Activated naive CD4-positive, alpha-beta T cell treated with anti-CD3 and anti-CD28 coated beads for 36 hours (primary cell): ENCODE measurements at regions not wholly inside any gene's neighbourhood (a gene's known extent, or its start where the extent isn't known, plus 50 kb on each side); places are given as distances from the start of the nearest gene placed in this dataset.

Experiments
- CTCF ChIA-PET: fragments of 350-600 bp; sonication (Branson Sonifier 250); formaldehyde crosslinking; loops from one replicate; lab custom pipeline; 2021; ENCODE audit warnings: antibody characterized with exemption; lab: Charles Lee
- DNase-seq: peaks from one replicate; pipeline ENCODE4 v3.0.0-alpha.2; 2020
- H3K27ac Mint-ChIP-seq: one replicate; pipeline ENCODE4 v1.8.0; 2021; ENCODE audit warnings: mild to moderate bottlenecking, mixed read lengths
- H3K27me3 Mint-ChIP-seq: one replicate; pipeline ENCODE4 v1.8.0; 2021; ENCODE audit warnings: low read depth, mixed read lengths
- H3K36me3 Mint-ChIP-seq: one replicate; pipeline ENCODE4 v1.8.0; 2021; ENCODE audit warnings: low read depth, mixed read lengths
- H3K4me1 Mint-ChIP-seq: one replicate; pipeline ENCODE4 v1.8.0; 2021; ENCODE audit warnings: low read depth, mixed read lengths
- H3K4me3 Mint-ChIP-seq: one replicate; pipeline ENCODE4 v1.8.0; 2021; ENCODE audit warnings: mild to moderate bottlenecking, moderate library complexity, mixed read lengths
- H3K9me3 Mint-ChIP-seq: one replicate; pipeline ENCODE4 v1.8.0; 2021; ENCODE audit warnings: mixed read lengths
- intact Hi-C: fragments of 100-400 bp; cut with micrococcal nuclease; formaldehyde crosslinking; loops from one replicate; pipeline ENCODE4 v1.15.1; 2023

DNA sequence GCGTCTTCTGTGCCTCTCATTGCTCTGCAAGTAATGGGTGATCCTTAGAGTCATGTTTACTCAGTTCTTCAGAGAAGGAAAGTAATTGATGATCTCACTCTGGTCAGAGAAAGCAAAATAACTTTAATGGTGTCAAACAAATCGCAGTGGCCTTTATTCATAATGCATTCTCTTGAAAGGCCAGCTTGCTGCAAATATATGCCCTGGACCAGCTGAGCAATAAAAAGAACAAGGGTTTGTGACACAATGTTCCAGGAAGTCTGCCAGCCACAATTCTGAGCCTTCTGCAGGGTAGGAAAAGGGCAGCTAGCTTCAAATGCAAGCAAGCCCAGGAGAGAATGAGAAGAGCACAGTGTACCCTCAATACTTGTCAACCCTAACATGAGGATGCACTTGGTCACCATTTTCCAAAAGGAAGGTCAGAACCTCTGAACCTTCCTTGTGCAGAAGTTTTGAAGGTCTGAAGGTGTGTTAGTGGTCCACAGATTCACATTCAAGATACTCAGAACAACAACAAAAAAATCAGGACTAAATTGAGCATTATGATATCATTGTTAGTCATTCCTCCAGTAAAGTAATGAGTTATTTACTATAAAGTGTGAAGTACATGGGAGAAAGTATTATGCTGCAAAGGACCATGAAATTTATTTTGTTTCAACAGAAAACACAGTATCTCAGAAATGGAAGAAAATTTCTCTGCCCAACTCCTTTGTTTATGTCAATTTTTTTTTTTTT, 355.6 kb downstream of the PAX3 start:
- Mint-ChIP-seq H3K4me3 (no peak overlapping the region), H3K4me1 (no peaks in the 10 kb centered on the region), H3K27me3 (no peaks in the 10 kb centered on the region), H3K36me3 (no peaks in the 10 kb centered on the region), H3K27ac (no peak overlapping the region), H3K9me3 (no peaks in the 10 kb centered on the region)
- DNase-seq = no peak
- CTCF ChIA-PET = interaction anchor here (0.7 kb wide), 1 partner anchor 651 kb away, joined by 3 read pairs; no protein-coding TSS in a partner anchor
- intact Hi-C loops = no loop called here

DNA sequence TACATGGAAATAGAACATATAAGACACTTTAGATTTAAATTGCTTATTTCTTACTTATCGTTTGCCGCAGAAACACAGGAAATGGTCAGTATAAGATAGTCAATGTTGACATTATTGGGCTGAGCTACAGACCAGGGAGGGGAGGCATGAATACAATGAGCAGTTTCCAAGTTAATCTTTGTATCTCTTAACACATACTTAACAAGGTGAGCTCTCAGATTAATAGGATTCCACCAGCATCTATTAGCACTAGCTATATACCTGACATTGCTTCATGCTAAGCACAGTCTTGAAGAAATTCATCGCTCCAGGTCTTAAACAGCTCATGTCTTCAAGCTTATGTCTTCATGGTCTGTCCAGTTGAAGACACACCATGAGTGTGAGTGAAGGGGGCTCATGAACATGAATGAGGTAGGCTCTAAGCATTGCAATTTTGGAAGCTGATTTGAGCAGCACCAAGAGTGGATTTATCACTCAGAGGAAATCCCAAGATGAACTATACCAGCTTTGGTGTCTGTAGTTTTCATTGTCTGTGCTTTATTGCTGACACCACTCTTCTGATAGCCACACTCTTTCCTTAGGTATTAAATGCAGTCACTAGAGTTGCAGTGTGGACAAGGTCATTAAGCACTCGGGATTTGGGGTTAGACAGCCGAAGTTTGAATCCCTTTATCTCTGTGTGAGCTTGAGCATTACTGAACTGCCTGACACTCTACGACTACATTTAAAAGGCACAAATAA, 359.3 kb upstream of the EPHA4 start:
- DNase-seq = no peak
- H3K36me3 Mint-ChIP-seq = no peaks in the 10 kb centered on the region
- H3K4me3 Mint-ChIP-seq = no peak overlapping the region
- H3K27me3 Mint-ChIP-seq = no peaks in the 10 kb centered on the region
- H3K9me3 Mint-ChIP-seq = no peaks in the 10 kb centered on the region
- intact Hi-C loops = no loop called here
- no peak overlapping the region for H3K27ac Mint-ChIP-seq
- no peaks in the 10 kb centered on the region for H3K4me1 Mint-ChIP-seq
- CTCF ChIA-PET = no interaction called here

DNA sequence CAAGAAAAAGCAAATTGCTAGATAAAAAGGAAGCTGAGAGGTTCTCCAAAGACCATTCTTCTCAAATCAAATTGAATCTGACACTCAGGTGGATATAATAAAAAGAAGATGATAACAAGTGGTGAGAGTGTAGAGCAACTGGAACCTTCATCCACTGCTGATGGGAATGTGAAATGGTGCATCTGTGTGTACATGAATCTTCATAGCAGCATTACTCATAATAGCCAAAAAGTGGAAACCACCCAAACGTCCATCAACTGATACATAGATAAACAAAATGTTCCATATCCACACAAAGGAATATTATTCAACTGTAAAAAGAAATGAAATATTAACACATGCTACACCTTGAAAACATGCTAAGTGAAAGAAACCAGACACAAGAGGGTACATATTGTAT, 357.2 kb upstream of the EPHA4 start:
- no peak overlapping the region for H3K4me3 Mint-ChIP-seq
- intact Hi-C loops = no loop called here
- no peak for DNase-seq
- no peak overlapping the region for H3K27ac Mint-ChIP-seq
- H3K36me3 Mint-ChIP-seq = no peaks in the 10 kb centered on the region
- no peaks in the 10 kb centered on the region for H3K9me3 Mint-ChIP-seq
- CTCF ChIA-PET = no interaction called here
- no peaks in the 10 kb centered on the region for H3K27me3 Mint-ChIP-seq
- no peaks in the 10 kb centered on the region for H3K4me1 Mint-ChIP-seq

DNA sequence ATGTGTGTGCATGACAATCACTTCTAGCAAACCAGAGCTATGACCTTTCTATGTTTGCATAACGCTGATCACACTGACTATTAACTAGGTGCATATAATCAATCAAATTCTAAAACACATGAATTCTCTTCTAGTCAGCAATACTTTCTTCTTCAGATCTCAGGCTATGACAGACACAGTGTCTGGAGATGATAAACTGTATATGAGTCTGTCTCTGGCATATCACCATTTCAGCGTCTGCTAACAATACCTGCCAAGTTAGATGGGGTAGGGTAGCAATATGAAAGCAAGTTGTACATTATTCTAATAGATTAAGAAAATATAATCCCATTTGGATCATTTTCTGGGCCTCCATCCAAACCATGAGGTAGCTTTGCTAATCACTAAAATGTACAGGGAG, 354.2 kb upstream of the EPHA4 start:
- CTCF ChIA-PET = no interaction called here
- H3K36me3 Mint-ChIP-seq = no peaks in the 10 kb centered on the region
- no peak overlapping the region for H3K4me3 Mint-ChIP-seq
- H3K27me3 Mint-ChIP-seq = no peaks in the 10 kb centered on the region
- no peaks in the 10 kb centered on the region for H3K4me1 Mint-ChIP-seq
- intact Hi-C loops = no loop called here
- no peak overlapping the region for H3K27ac Mint-ChIP-seq
- no peak for DNase-seq
- H3K9me3 Mint-ChIP-seq = no peaks in the 10 kb centered on the region

DNA sequence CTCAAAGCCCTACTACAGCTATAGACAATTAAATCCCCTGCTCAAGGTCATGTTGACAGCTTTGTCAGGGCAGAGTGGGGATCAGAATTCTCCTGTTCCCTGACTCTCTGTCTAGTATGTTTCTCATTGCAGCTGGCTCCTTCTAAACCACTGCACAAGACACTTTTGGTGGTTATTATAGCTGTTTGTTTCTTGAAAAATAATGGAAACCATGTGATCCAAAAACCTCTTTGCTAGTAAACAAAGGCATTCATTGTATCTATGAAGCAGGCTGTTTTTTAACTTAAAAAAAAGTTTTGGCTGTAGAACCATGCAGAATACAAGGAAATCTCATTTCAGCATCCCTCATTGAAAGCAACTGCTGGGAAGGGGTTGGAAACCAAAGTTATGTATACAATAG, 352.5 kb upstream of the EPHA4 start:
- Mint-ChIP-seq H3K36me3 (no peaks in the 10 kb centered on the region), H3K4me3 (no peak overlapping the region)
- CTCF ChIA-PET = no interaction called here

DNA sequence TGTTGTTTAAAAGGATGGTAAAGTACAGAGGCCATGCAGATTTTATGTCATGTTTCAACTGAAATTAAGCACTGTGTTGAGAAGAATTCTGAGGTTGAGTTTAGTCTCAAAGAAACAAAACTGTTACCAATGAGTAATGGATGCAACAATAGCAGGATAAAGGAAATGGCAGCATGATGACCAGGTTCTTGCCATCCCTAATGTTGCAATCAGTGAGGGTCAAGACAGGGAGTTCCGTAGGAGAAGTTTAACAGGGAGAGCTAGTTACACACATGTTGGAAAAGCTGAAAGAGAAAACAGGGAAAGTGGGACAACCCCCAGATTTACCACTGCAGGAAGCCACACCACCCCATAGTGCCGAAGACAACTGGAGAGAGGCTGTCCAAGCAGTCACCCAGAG, 343.8 kb upstream of the EPHA4 start:
- Mint-ChIP-seq H3K36me3 (no peaks in the 10 kb centered on the region), H3K27me3 (no peaks in the 10 kb centered on the region), H3K4me3 (no peak overlapping the region), H3K27ac (no peak overlapping the region), H3K4me1 (no peaks in the 10 kb centered on the region), H3K9me3 (peaks cover 2% of the 10 kb centered on the region)
- CTCF ChIA-PET = no interaction called here
- intact Hi-C loops = no loop called here
- DNase-seq = no peak

More for the DNA sequence above, 352.5 kb upstream of the EPHA4 start:
- Mint-ChIP-seq H3K27me3 (no peaks in the 10 kb centered on the region), H3K27ac (no peak overlapping the region), H3K4me1 (no peaks in the 10 kb centered on the region), H3K9me3 (no peaks in the 10 kb centered on the region)
- intact Hi-C loops = no loop called here
- no peak for DNase-seq

DNA sequence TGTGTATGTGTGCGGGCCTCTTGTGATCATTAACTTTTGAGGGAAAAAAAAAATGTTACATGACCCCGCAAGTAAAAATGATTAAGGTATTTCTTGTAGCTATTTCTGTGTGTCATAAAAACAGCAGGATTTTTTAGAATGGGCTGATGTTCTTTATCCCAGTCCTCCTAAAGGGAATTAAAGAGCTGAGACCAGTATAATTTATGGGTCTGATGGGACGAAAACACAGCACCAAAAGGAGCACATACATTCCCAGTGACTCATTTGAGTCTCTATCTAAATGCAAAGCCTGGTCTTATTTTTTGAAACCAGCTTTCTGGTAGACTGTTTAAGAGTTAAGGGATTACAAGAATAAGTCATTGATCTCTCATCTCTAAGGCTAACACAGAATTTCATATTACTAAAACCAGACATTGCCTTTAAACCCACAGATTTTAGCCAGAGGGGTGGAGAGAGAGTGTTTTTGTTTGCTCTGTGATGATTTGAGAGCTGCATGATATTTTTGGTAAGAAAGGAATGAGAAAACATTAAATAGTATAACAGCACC, 342.3 kb upstream of the EPHA4 start:
- DNase-seq = no peak
- Mint-ChIP-seq H3K27me3 (no peaks in the 10 kb centered on the region), H3K4me1 (no peaks in the 10 kb centered on the region), H3K36me3 (no peaks in the 10 kb centered on the region), H3K9me3 (peaks cover 2% of the 10 kb centered on the region), H3K4me3 (no peak overlapping the region), H3K27ac (no peak overlapping the region)
- intact Hi-C loops = no loop called here
- CTCF ChIA-PET = no interaction called here

DNA sequence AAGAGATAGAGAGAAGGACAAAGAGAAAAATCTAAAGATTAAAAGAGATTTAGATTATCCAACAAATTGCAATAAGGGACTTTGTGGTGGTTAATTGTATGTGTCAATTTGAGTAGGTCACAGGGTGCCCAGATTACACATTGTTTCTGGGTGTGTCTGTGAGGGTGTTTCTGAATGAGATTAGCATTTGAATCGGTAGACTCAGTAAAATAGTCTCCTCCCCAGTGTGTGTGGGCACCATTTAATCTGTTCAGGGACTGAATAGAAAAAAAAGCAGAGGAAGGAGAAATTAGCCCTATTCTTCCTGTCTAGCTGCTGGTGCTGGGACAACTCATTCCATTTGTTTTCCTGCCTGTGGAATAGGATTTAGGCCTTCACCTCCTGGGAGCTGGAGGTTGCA, 339.8 kb upstream of the EPHA4 start:
- no peak overlapping the region for H3K4me3 Mint-ChIP-seq
- H3K9me3 Mint-ChIP-seq = peaks cover 2% of the 10 kb centered on the region
- H3K4me1 Mint-ChIP-seq = no peaks in the 10 kb centered on the region
- no peaks in the 10 kb centered on the region for H3K27me3 Mint-ChIP-seq
- CTCF ChIA-PET = no interaction called here
- intact Hi-C loops = no loop called here
- no peak for DNase-seq
- no peaks in the 10 kb centered on the region for H3K36me3 Mint-ChIP-seq
- no peak overlapping the region for H3K27ac Mint-ChIP-seq

DNA sequence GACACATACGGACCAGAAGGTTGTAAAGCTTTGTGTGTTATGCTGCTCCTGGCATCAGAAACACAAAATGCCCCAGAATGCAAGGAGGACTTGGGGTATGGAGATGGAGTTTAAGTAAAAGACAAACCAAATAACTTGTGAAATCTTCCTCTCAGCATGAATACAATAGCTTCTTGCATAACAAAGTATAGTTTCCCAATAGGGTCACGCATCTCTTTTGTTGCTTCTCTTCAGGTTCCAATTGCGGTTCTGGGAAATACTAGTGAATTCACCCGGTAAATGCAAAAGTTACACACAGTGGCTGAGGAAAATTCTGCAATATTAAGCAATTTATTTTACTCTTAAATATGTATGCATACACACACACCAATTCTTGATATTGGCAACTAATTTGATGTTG, 339.2 kb upstream of the EPHA4 start:
- H3K27ac Mint-ChIP-seq = no peak overlapping the region
- peaks cover 2% of the 10 kb centered on the region for H3K9me3 Mint-ChIP-seq
- no peak overlapping the region for H3K4me3 Mint-ChIP-seq
- CTCF ChIA-PET = no interaction called here
- H3K4me1 Mint-ChIP-seq = no peaks in the 10 kb centered on the region
- H3K36me3 Mint-ChIP-seq = no peaks in the 10 kb centered on the region
- intact Hi-C loops = no loop called here
- no peaks in the 10 kb centered on the region for H3K27me3 Mint-ChIP-seq
- DNase-seq = no peak

DNA sequence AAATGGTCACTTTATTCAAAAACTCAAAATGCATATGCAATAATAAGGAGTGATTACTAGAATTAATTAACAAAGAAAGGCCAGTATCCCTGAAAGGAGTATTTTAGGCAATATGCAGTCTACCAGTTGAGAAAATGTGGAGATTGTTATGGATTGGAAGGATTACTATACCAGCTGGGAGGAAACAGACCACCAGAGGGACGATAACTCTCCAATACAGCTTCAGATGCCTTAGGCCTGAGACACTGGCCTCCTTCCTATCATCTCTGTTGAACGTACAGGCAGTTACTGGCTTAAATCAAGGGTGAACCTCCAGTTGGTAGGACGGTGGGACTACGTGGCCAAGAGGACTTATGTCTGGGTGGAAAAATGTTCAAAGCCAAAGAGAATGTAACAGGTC, 336.4 kb upstream of the EPHA4 start:
- peaks cover under 1% of the 10 kb centered on the region for H3K9me3 Mint-ChIP-seq
- CTCF ChIA-PET = no interaction called here
- no peaks in the 10 kb centered on the region for H3K36me3 Mint-ChIP-seq
- H3K27ac Mint-ChIP-seq = no peak overlapping the region
- no peak overlapping the region for H3K4me3 Mint-ChIP-seq
- no peaks in the 10 kb centered on the region for H3K4me1 Mint-ChIP-seq
- intact Hi-C loops = no loop called here
- H3K27me3 Mint-ChIP-seq = no peaks in the 10 kb centered on the region
- DNase-seq = no peak

DNA sequence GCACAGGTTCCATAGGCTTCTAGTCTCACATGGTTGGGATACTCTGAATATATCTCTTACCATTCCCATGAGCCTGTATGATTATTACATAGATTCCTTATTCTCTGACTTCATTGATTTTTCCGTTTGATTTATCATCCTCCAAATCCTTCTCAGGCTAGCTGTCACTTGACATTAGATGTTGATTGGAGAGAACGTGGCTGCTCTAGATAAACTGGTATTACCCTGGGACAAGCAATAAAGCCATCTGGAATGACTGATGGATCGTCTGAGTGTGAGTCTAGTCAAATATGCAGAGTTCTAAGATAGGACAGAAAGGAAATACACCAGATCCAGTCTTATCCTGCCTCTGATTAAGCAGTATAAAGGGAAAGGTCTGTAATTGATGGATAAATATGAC, 325.6 kb upstream of the EPHA4 start:
- H3K9me3 Mint-ChIP-seq = no peaks in the 10 kb centered on the region
- H3K4me3 Mint-ChIP-seq = no peak overlapping the region
- CTCF ChIA-PET = no interaction called here
- H3K27me3 Mint-ChIP-seq = peaks cover 2% of the 10 kb centered on the region
- no peak overlapping the region for H3K27ac Mint-ChIP-seq
- no peaks in the 10 kb centered on the region for H3K36me3 Mint-ChIP-seq
- no peaks in the 10 kb centered on the region for H3K4me1 Mint-ChIP-seq
- intact Hi-C loops = no loop called here
- no peak for DNase-seq

DNA sequence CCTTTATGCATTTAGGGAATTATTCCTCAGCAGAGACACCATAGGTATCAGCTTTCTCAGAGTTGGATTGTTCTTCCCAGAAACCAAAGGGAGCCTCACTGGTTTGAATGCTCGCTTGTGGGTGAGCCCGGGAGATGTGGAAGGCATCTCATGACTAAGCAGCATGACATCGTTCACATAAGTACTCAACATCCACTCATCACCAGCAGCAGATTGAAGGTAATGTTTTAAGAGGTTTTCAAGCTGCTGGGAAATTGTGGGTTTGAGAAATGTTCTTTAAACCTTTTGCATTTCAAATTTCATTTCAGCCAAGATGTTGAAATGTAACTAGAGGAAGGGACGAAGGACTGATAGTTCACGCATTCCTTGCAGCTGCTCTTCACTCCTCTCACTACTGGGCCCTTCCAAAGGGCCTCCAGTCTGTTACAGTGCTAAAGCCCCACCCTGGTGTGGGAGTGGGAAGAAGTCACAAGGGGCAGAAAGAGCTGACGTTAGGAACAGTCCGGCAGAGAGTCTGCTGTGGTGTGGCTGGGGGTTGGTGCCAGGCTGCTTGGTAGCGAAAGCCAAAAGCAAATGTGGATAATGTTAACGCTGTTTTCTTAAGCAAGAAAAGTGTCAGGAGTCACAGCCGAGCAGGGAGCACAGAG, 324.5 kb upstream of the EPHA4 start:
- Mint-ChIP-seq H3K9me3 (no peaks in the 10 kb centered on the region), H3K27ac (no peak overlapping the region), H3K27me3 (peaks cover 2% of the 10 kb centered on the region), H3K4me3 (no peak overlapping the region), H3K4me1 (no peaks in the 10 kb centered on the region), H3K36me3 (no peaks in the 10 kb centered on the region)
- intact Hi-C loops = no loop called here
- CTCF ChIA-PET = no interaction called here
- no peak for DNase-seq
